ENCODE measurements at regions not wholly inside any gene's neighbourhood (a gene's known extent, or its start where the extent isn't known, plus 50 kb on each side); places are given as distances from the start of the nearest gene placed in this dataset.
A peak's percentile ranks its signal among the peaks of the same experiment; 100 is the strongest.

DNA sequence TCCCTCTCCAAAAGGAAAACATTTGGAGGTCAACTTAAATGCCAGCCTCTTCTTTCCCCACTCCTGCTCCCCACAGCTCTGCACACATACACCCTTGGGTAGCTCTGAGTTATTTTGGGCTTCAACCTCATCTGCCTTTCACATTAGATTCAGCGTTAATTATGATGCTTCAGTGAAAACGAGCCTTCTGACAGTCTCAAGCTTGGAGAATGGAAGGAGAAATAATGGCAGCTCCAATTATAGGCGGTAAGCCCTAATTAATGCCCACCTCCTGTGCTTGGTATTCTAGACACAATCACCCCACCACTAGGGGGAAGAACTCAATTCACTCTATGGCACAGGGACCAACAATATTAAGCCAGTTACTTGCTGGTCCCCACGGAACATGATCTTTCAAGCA is 397.9 kb downstream of the BRINP2 start:
- no peak overlapping the region for H3K27ac Mint-ChIP-seq
- TF ChIP-seq CTCF (conservative IDR thresholded peaks at IDR 0.05): no peak
- DNase-seq (ENCODE audit: extremely low spot score, unreplicated experiment): no peak
- no peaks in the 10 kb centered on the region for H3K36me3 Mint-ChIP-seq
- peaks cover 3% of the 10 kb centered on the region for H3K9me3 Mint-ChIP-seq
- H3K27me3 Mint-ChIP-seq: no peaks in the 10 kb centered on the region
- no peaks in the 10 kb centered on the region for H3K4me1 Mint-ChIP-seq (ENCODE audit: unreplicated experiment)
- H3K4me3 Mint-ChIP-seq: no peak overlapping the region

GRCh38 chr1:177567393-177567792 is 396.6 kb downstream of the BRINP2 start:
- Mint-ChIP-seq H3K4me1 (ENCODE audit: unreplicated experiment) (no peaks in the 10 kb centered on the region), H3K9me3 (peaks cover 3% of the 10 kb centered on the region), H3K27ac (no peak overlapping the region), H3K36me3 (no peaks in the 10 kb centered on the region), H3K4me3 (no peak overlapping the region), H3K27me3 (no peaks in the 10 kb centered on the region)
- DNase-seq (ENCODE audit: extremely low spot score, unreplicated experiment): no peak
- peak; percentile 57 for TF ChIP-seq CTCF (conservative IDR thresholded peaks at IDR 0.05)

GRCh38 chr1:177566495-177566894 is 395.7 kb downstream of the BRINP2 start:
- H3K9me3 Mint-ChIP-seq: peaks cover 3% of the 10 kb centered on the region
- H3K27me3 Mint-ChIP-seq: no peaks in the 10 kb centered on the region
- no peaks in the 10 kb centered on the region for H3K36me3 Mint-ChIP-seq
- no peaks in the 10 kb centered on the region for H3K4me1 Mint-ChIP-seq (ENCODE audit: unreplicated experiment)
- DNase-seq (ENCODE audit: extremely low spot score, unreplicated experiment): no peak
- no peak for TF ChIP-seq CTCF (conservative IDR thresholded peaks at IDR 0.05)
- H3K4me3 Mint-ChIP-seq: no peak overlapping the region
- H3K27ac Mint-ChIP-seq: no peak overlapping the region

DNA sequence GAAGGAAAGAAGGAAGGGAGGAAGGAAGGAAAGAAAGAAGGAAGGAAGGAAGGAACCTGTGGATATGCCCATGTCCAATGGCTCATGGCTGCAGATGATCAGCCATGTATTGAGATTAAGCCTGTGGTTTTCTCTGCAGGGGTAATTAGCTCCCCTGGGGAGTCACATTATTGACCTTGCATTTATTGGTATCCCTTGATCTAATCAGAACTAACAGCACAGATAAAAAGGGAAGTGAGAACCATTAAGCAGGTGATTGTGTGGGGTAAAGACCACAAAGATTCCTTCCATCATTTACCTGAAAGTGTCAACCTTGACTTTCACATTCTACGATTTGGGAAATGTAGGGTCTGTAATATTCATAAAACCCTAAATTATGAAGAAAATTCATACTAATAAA is 390.7 kb downstream of the BRINP2 start:
- no peak overlapping the region for H3K4me3 Mint-ChIP-seq
- no peaks in the 10 kb centered on the region for H3K36me3 Mint-ChIP-seq
- no peak for DNase-seq (ENCODE audit: extremely low spot score, unreplicated experiment)
- no peak overlapping the region for H3K27ac Mint-ChIP-seq
- H3K9me3 Mint-ChIP-seq: no peaks in the 10 kb centered on the region
- TF ChIP-seq CTCF (conservative IDR thresholded peaks at IDR 0.05): no peak
- no peaks in the 10 kb centered on the region for H3K4me1 Mint-ChIP-seq (ENCODE audit: unreplicated experiment)
- H3K27me3 Mint-ChIP-seq: no peaks in the 10 kb centered on the region

- DNase-seq (ENCODE audit: extremely low spot score, unreplicated experiment): no peak
- no peak for TF ChIP-seq CTCF (conservative IDR thresholded peaks at IDR 0.05)
- Mint-ChIP-seq H3K27me3 (no peaks in the 10 kb centered on the region), H3K36me3 (no peaks in the 10 kb centered on the region), H3K27ac (no peak overlapping the region), H3K4me3 (no peak overlapping the region), H3K4me1 (ENCODE audit: unreplicated experiment) (no peaks in the 10 kb centered on the region), H3K9me3 (no peaks in the 10 kb centered on the region)
Observed at GRCh38 chr1:177558372-177558771, 387.6 kb downstream of the BRINP2 start.

DNA sequence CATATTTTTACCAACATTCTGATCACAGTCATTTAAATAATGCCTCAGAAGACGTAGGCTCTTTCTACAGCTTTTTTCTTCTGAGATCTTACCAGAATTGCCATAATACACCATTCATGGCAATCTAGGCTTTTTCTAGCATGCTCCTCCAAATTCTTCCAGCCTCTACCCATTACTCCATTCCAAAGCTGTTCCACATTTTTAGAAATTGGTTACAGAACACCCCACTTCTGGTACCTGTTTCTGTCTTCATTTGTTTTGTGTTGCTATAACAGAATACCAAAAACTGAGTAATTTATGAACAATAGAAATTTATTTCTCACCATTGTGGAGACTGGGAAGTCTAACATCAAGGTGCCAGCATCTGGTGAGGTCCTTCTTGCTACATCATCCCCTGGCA is 385.4 kb downstream of the BRINP2 start:
- no peaks in the 10 kb centered on the region for H3K4me1 Mint-ChIP-seq (ENCODE audit: unreplicated experiment)
- no peak overlapping the region for H3K27ac Mint-ChIP-seq
- no peaks in the 10 kb centered on the region for H3K9me3 Mint-ChIP-seq
- no peak for TF ChIP-seq CTCF (conservative IDR thresholded peaks at IDR 0.05)
- H3K27me3 Mint-ChIP-seq: no peaks in the 10 kb centered on the region
- H3K36me3 Mint-ChIP-seq: no peaks in the 10 kb centered on the region
- no peak for DNase-seq (ENCODE audit: extremely low spot score, unreplicated experiment)
- H3K4me3 Mint-ChIP-seq: no peak overlapping the region
